Suprapubic skin (tissue), 4 donors: ENCODE measurements at regions not wholly inside any gene's neighbourhood (a gene's known extent, or its start where the extent isn't known, plus 50 kb on each side); places are given as distances from the start of the nearest gene placed in this dataset.

Experiments used
- POLR2A ChIP-seq, 2 donors: fragments of 450-650 bp; IDR thresholded peaks; one replicate each; pipeline ENCODE4 v1.6.1; 2017; ENCODE audit warnings: antibody characterized with exemption in 2 of 2, mild to moderate bottlenecking in 2 of 2, moderate library complexity in 2 of 2
- POLR2AphosphoS5 ChIP-seq, 3 donors: sonication (generic); formaldehyde crosslinking; IDR thresholded peaks; one replicate each; pipeline ENCODE4 v1.6.1; 2017; ENCODE audit warnings: antibody characterized with exemption in 3 of 3
- TF ChIP-seq, protein P1 (sequence below), 2 donors: fragments of 200-600 bp in 1 of 2; fragments of 450-650 bp in 1 of 2; sonication (generic) in 1 of 2; IDR thresholded peaks; one replicate each; pipeline ENCODE4 v1.5.1; 2016 to 2019; ENCODE audit warnings: antibody characterized with exemption in 2 of 2, mild to moderate bottlenecking in 1 of 2, moderate library complexity in 1 of 2

DNA sequence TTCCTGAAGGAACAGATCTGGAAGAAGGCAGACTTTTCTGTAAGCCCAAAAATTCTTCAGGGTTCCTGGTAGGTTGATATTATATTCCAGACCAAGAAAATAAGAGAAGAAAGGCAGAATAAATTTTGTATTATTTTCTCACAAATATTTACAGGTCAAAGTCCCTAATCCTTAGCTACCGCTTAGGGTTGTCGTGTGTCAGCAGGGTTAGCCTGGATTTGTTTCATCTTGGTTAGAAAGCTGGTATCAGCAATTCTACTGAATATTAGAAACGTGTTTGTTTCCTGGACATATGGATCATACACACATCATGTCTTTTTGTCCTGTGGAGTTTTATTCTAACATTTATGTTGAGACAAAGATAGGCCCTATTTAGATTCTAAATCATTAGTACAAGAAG lies 232.9 kb upstream of the CXXC4 start:
- TF ChIP-seq, protein P1, sequence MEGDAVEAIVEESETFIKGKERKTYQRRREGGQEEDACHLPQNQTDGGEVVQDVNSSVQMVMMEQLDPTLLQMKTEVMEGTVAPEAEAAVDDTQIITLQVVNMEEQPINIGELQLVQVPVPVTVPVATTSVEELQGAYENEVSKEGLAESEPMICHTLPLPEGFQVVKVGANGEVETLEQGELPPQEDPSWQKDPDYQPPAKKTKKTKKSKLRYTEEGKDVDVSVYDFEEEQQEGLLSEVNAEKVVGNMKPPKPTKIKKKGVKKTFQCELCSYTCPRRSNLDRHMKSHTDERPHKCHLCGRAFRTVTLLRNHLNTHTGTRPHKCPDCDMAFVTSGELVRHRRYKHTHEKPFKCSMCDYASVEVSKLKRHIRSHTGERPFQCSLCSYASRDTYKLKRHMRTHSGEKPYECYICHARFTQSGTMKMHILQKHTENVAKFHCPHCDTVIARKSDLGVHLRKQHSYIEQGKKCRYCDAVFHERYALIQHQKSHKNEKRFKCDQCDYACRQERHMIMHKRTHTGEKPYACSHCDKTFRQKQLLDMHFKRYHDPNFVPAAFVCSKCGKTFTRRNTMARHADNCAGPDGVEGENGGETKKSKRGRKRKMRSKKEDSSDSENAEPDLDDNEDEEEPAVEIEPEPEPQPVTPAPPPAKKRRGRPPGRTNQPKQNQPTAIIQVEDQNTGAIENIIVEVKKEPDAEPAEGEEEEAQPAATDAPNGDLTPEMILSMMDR (IDR thresholded peaks at IDR 0.05): no peak
- no peak for TF ChIP-seq POLR2A (IDR thresholded peaks at IDR 0.05)
- TF ChIP-seq POLR2AphosphoS5 (IDR thresholded peaks at IDR 0.05): no peak
